SK-MEL-5 (cell line): ENCODE measurements at regions not wholly inside any gene's neighbourhood (a gene's known extent, or its start where the extent isn't known, plus 50 kb on each side); places are given as distances from the start of the nearest gene placed in this dataset.
A peak's percentile ranks its signal among the peaks of the same experiment; 100 is the strongest.

ENCODE experiments used
- DNase-seq: peaks from one replicate; pipeline ENCODE4 v3.0.0-alpha.2; 2016; ENCODE audit warnings: low read depth, low spot score
- in situ Hi-C: cut with HindIII; loops from 2 replicates; pipeline ENCODE4 v1.10.0; 2016; ENCODE audit warnings: low sequenced_read_pairs, high pct_unique_total_duplicates, low pct_unique_long_range_greater_than_20kb

- in situ Hi-C loops = no loop called here
- DNase-seq = no peak
These were observed 206.9 kb downstream of the LY86 start for GRCh38 chr6:6795393-6795792.

GRCh38 chr6:6796818-6797217 is 208.3 kb downstream of the LY86 start:
- no peak for DNase-seq
- in situ Hi-C loops = no loop called here

GRCh38 chr6:6798448-6798860 is 209.9 kb downstream of the LY86 start:
- in situ Hi-C loops = no loop called here
- no peak for DNase-seq

GRCh38 chr6:6801005-6801335 is 212.4 kb downstream of the LY86 start:
- no peak for DNase-seq
- in situ Hi-C loops = no loop called here

- in situ Hi-C loops = no loop called here
- DNase-seq = no peak
These were observed 213.2 kb downstream of the LY86 start for GRCh38 chr6:6801635-6802218.

GRCh38 chr6:6803180-6803977 is 214.9 kb downstream of the LY86 start:
- in situ Hi-C loops = no loop called here
- no peak for DNase-seq

- DNase-seq = no peak
- in situ Hi-C loops = no loop called here
These were observed 216.5 kb downstream of the LY86 start for GRCh38 chr6:6804843-6805615.

GRCh38 chr6:6806844-6807518 is 218.5 kb downstream of the LY86 start:
- DNase-seq = no peak

GRCh38 chr6:6808343-6808742 is 219.8 kb downstream of the LY86 start:
- in situ Hi-C loops = no loop called here
- DNase-seq = no peak

More at GRCh38 chr6:6806844-6807518, 218.5 kb downstream of the LY86 start:
- in situ Hi-C loops = no loop called here

GRCh38 chr6:6808915-6809314 is 220.4 kb downstream of the LY86 start:
- no peak for DNase-seq
- in situ Hi-C loops = no loop called here

- in situ Hi-C loops = no loop called here
- DNase-seq = no peak
These were observed 222.2 kb downstream of the LY86 start for GRCh38 chr6:6810727-6811126.

GRCh38 chr6:6811128-6812009 is 222.8 kb downstream of the LY86 start:
- peak; percentile 98 for DNase-seq
- in situ Hi-C loops = no loop called here

GRCh38 chr6:6812427-6812826 is 223.9 kb downstream of the LY86 start:
- in situ Hi-C loops = no loop called here
- DNase-seq = no peak

GRCh38 chr6:6815732-6816131 is 227.2 kb downstream of the LY86 start:
- no peak for DNase-seq
- in situ Hi-C loops = no loop called here

GRCh38 chr6:6816716-6817115 is 228.2 kb downstream of the LY86 start:
- no peak for DNase-seq
- in situ Hi-C loops = no loop called here

- DNase-seq = no peak
- in situ Hi-C loops = no loop called here
These were observed 229.6 kb downstream of the LY86 start for GRCh38 chr6:6818078-6818639.

GRCh38 chr6:6820641-6821238 is 232.2 kb downstream of the LY86 start:
- DNase-seq = no peak
- in situ Hi-C loops = no loop called here
